Endothelial cell of hepatic sinusoid (primary cell): ENCODE measurements at regions not wholly inside any gene's neighbourhood (a gene's known extent, or its start where the extent isn't known, plus 50 kb on each side); places are given as distances from the start of the nearest gene placed in this dataset.
"Not testable (repeated sequence)": the region's sequence is repeated elsewhere in the genome, so short reads cannot be mapped to it uniquely, and the experiment has no call there.

Experiments
- in situ Hi-C: cut with HindIII; loops from 2 replicates; pipeline ENCODE4 v1.10.0; 2017; ENCODE audit warnings: low sequenced_read_pairs

DNA sequence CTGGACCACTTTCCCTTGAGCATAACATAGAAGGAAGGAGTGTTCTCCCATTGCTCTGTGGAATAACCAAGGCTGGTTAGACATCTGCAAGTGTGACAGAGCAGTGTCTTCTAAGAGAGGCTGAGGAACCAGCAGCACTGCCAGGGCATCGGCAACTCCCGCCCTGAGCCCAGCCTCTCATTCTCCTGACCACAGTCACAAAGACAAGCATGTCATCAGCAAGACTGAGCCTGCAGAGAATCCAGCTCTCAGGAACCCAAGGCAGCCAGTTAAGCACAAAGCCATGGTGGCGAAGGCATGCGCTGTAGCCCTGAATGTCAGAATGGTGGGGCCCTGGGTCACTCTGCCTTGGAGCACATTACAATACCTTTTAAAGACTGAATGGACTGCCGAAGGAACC is 253.9 kb downstream of the AGTPBP1 start:
- in situ Hi-C loops, result no loop called here

GRCh38 chr9:85484235-85484634 is 257.5 kb downstream of the AGTPBP1 start:
- in situ Hi-C loops, result no loop called here

- in situ Hi-C loops, result no loop called here
Observed at GRCh38 chr9:85483208-85483607, 258.5 kb downstream of the AGTPBP1 start.

DNA sequence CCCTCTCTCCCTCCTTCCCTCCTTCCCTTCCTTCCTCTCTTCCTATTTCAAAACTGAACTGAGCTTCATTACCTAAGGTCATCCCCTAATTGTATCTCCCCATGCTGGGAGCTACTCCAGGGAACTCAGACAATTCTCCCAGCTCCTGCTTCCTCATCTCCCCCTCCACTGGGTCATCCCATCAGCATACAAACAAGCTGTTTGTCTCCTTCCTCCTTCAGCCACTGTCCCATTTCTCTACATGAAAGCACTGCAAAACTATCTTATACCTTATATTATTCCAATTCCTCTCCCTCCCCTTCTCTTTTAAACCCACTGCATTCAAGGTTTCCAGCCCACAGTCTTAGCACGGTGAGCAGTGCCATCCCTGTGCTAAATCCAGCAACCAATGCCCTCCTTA is 262.4 kb downstream of the AGTPBP1 start:
- in situ Hi-C loops, result no loop called here

GRCh38 chr9:85478847-85479246 is 262.9 kb downstream of the AGTPBP1 start:
- in situ Hi-C loops, result no loop called here

DNA sequence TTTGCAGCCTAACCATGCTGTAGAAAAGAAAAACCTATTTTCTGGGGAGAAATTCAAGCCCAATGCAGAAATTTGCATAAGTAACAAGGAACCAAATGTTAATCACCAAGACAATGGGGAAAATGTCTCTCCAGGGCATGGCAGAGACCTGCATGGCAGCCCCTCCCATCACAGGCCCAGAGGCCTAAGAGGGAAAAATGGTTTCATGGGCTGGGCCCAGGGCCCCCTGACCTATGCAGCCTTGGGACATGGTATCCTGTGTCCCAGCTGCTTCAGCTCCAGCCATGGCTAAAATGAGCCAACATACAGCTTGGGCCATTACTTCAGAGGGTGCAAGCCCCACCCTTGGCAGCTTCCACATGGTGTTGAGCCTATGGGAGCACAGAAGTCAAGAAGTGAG is 266.9 kb downstream of the AGTPBP1 start:
- in situ Hi-C loops, result not testable (repeated sequence)

DNA sequence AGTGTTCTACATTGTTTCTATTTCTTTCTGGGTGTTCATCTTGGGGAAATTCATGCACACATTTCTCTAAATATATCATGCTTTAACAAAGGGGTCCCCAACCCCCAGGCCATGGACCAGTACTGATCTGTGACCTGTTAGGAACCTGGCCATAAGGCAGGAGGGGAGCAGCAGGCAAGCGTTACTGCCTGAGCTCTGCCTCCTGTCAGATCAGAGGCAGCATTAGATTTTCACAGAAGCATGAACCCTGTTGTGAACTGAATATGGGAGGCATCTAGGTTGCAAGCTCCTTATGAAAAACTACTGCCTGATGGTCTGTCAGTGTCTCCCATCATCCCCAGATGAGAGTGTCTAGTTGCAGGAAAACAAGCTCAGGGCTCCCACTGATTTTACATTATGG is 270.0 kb downstream of the AGTPBP1 start:
- in situ Hi-C loops, result no loop called here

- in situ Hi-C loops, result no loop called here
Observed at GRCh38 chr9:85469041-85469440, 272.7 kb downstream of the AGTPBP1 start.

DNA sequence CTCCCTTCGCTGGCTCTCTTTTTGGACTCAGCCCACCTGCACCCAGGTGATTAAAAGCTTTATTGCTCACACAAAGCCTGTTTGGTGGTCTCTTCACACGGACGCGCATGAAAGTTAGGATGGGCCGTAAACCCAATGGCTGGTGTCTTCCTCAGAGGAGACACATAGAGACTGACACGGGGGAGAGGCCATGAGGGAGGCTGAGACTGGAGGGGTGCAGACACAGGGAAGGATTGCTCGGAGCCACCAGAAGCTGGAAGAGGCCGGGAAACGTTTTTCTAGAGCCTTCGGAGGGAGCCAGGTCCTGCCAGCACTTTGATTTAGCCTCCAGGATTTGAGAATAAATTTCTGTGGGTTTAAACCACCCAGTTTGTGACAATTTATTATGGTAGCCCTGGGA is 274.9 kb downstream of the AGTPBP1 start:
- in situ Hi-C loops, result no loop called here

GRCh38 chr9:85458114-85458864 is 283.5 kb downstream of the AGTPBP1 start:
- in situ Hi-C loops, result not testable (repeated sequence)

DNA sequence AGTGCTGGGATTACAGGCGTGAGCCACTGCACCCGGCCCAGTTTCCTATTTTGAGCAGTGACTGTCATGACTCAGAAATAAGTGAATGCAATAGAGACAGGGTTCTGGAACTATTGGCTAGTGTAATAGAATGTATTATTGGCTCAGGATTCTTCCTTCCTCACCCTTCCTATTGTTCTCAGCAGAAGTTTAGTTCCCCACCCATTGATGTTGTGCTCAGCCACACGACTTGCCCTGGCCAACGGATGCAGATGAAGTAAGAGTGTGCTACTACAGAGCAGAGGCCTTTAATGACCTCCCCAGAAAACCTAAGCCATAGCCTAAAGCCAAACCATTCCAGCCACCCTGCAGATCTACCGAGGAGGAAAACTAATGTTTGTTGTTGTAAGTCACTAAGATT is 287.9 kb downstream of the AGTPBP1 start:
- in situ Hi-C loops, result no loop called here

DNA sequence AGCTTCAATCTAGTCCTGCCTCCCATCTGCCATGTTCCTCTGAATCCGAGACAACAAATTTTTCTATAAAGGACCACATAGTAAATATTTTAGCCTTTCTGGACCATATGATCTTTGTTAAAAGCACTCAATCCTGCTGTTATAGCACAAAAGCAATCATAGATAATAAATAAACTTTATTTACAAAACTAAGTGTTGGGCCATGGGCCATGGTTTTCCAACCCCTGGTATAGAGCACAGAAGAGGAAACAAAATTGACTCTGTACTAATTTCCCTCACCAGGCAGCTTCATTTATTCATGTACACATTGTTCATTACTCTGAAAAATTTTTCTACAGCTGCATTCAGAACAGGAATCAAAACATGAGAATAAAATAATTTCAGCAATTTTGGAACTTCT is 288.9 kb downstream of the AGTPBP1 start:
- in situ Hi-C loops, result no loop called here

DNA sequence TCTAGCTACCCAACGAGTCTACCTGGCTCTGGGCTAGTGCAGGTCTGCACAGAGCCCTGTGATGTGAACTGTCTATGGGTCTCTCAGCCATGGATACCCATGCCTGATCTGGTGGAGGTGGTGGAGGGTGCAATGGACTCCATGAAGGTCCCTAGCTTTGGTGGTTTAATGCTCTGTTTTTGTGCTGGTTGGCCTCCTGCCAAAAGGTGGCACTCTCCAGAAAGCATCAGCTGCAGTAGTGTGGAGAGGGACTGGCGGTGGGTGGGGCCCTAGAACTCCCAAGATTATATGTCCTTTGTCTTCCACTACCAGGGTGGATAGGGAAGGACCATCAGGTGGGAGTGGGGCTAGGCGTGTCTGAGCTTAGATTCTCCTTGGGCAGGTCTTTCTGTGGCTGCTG is 290.1 kb downstream of the AGTPBP1 start:
- in situ Hi-C loops, result no loop called here

GRCh38 chr9:85445887-85446286 is 295.9 kb downstream of the AGTPBP1 start:
- in situ Hi-C loops, result no loop called here

- in situ Hi-C loops, result no loop called here
Observed at GRCh38 chr9:85444243-85444642, 297.5 kb downstream of the AGTPBP1 start.

- in situ Hi-C loops, result no loop called here
Observed at GRCh38 chr9:85443190-85443598, 298.6 kb downstream of the AGTPBP1 start.

DNA sequence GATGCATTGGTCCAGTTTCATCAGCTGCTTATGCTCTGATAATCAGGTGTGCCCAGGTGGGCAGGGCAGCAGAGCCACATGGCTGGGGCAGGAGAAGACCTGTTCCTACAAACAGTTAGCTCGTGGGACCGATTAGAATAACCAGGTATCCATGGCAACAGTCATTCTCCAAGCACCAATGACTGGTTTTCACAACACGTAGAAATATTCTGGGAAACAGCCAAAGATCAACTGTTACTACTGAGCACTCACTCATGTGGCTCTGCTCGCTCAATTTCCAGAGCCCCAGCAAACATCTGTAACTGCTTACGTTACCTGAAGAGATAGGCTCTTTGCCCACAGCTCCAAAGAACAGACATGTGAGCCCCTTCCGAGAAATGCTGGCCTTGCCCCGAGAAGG is 302.0 kb downstream of the AGTPBP1 start:
- in situ Hi-C loops, result no loop called here

DNA sequence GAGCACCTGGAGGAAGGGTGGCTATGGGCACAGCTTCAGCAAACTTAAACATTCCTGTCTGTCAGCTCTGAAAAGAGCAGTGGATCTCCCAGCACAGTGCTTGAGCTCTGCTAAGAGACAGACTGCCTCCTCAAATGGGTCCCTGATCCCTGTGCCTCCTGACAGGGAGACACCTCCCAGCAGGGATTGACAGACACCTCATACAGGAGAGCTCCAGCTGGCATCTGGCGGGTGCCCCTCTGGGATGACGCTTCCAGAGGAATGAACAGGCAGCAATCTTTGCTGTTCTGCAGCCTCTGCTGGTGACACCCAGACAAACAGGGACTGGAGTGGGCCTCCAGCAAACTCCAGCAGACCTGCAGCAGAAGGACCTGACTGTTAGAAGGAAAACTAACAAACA is 307.8 kb downstream of the AGTPBP1 start:
- in situ Hi-C loops, result not testable (repeated sequence)

DNA sequence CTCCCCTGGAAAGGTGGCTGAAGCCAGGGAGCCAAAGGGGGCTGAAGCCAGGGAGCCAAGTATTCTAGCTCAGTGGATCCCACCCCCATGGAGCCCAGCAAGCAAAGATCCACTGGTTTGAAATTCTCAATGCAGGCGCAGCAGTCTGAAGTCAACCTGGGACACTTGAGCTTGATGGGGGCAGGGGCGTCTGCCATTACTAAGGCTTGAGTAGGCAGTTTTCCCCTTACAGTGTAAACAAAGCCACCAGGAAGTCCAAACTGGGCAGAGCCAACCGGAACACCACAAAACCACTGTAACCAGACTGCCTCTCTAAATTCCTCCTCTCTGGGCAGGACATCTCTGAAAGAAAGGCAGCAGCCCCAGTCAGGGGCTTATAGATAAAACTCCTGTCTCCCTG is 308.2 kb downstream of the AGTPBP1 start:
- in situ Hi-C loops, result not testable (repeated sequence)

DNA sequence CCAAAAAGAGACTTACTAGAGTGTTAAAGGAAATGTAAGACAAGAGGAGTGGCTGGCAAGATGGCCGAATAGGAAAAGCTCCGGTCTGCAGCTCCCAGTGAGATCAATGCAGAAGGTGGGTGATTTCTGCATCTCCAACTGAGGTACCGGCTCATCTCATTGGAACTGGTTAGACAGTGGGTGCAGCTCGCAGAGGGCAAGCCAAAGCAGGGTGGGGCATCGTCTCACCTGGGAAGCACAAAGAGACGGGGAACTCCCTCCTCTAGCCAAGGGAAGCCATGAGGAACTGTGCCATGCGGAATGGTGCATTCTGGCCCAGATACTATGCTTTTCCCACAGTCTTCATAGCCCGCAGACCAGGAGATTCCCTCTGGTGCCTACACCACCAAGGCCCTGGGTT is 308.7 kb downstream of the AGTPBP1 start:
- in situ Hi-C loops, result no loop called here

DNA sequence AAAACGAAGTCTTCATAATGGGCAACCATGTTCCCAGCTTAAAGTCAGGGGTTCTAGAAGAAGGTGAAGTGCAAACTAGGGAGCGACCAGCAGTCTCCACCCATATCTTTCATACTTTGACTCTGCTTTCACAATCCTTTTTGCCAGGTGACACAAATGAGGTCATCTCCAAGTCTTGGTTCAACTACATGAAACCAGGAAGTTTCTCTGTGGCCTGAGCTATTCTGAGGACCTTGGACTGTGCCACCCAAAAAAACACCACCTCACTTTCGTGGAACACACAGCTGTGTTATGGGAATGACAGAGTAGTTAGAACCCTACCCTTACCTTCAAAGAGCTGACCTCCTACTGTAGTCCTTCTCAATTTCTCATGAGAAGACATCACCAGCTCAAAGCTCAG is 309.2 kb downstream of the AGTPBP1 start:
- in situ Hi-C loops, result no loop called here

GRCh38 chr9:85431339-85432102 is 310.2 kb downstream of the AGTPBP1 start:
- in situ Hi-C loops, result no loop called here
